ENCODE measurements at regions not wholly inside any gene's neighbourhood (a gene's known extent, or its start where the extent isn't known, plus 50 kb on each side); places are given as distances from the start of the nearest gene placed in this dataset.

DNA sequence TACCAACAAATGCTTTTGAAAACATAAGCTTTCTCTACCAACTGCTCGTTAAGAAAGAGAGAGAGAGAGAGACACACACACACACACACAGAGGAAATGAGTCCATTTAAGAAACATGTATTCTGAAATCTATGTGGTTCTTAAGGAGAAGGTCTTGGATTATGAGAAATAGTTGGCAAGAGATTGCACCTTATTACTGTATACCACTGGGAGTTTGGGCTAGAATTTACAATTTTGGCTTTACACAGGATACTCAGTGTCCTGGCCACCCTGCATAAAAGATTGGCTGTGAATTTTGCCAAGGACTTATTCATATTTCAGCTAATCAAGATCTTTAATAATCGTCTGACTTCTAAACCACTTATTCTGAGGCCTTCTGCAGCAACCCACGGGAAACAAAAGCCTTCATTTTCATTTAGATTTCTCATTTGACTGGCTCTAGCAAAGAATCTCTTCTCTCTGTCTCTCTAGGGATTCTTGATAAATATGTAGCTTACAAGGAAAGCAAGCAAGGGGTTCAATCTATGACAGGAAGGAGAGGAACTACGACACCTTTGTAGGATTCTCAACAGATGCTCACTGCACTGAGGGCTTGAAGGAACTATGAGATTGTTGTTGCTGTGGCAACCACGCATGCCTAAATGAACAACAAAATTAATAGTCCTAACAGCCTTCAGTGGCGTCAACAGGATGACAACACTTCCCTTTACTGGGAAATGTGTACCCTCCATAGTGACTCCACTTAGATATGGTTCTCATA is 75.3 kb upstream of the GNAO1 start:
- Histone ChIP-seq H3K9me3 (no peaks in the 10 kb centered on the region), H3K36me3 (ENCODE audit: low read depth, missing control alignments) (no peaks in the 10 kb centered on the region), H3K27ac (no peak overlapping the region), H3K27me3 (no peaks in the 10 kb centered on the region), H3K4me3 (no peak overlapping the region), H3K4me1 (peaks cover 12% of the 10 kb centered on the region)
- intact Hi-C loops (cut with DNase I; ENCODE audit: low total_unique reads) = no loop called here
- TF ChIP-seq POLR2A (IDR thresholded peaks at IDR 0.05) (no peak), CTCF (IDR thresholded peaks at IDR 0.05) (no peak)
- no peak for DNase-seq
- WGBS, 2 donors = 57 to 67% methylated on average over 6 of the region's 6 CpGs

GRCh38 chr16:56113223-56113622 is 78.1 kb upstream of the GNAO1 start:
- no peaks in the 10 kb centered on the region for H3K36me3 ChIP-seq (ENCODE audit: low read depth, missing control alignments)
- no peak overlapping the region for H3K4me3 ChIP-seq
- H3K27ac ChIP-seq = peak overlapping the region in 1 of 2 donors; percentile 46
- TF ChIP-seq POLR2A (IDR thresholded peaks at IDR 0.05) = no peak
- WGBS, 2 donors = 21 to 35% methylated on average over 2 of the region's 2 CpGs
- H3K27me3 ChIP-seq = no peaks in the 10 kb centered on the region
- H3K4me1 ChIP-seq = peaks cover 20% of the 10 kb centered on the region
- intact Hi-C loops (cut with DNase I; ENCODE audit: low total_unique reads) = no loop called here
- H3K9me3 ChIP-seq = no peaks in the 10 kb centered on the region
- DNase-seq = peak; percentile 53

DNA sequence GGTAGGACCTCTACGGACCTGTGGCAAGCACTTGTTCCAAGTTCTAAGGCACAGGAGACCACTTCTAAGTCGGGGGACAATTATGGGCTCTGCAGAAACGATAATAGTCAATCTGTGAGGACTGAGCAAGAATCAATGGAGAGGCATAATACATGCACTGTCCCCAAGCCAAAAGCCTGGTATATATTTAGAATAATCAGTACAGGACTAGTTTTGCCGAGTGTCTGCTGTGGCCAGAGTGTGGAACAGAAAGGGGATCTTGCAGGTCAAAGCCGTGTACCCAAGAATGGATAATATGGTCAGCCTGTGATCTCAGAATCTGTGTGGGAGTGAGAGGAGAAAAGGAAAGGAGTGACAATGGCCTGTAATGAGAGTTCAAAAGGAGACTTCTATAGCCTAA is 80.2 kb upstream of the GNAO1 start:
- TF ChIP-seq POLR2A (IDR thresholded peaks at IDR 0.05) = no peak
- no peak for TF ChIP-seq CTCF (IDR thresholded peaks at IDR 0.05)
- Histone ChIP-seq H3K9me3 (no peaks in the 10 kb centered on the region), H3K27ac (no peak overlapping the region), H3K27me3 (no peaks in the 10 kb centered on the region), H3K4me1 (peaks cover 18% of the 10 kb centered on the region), H3K36me3 (ENCODE audit: low read depth, missing control alignments) (no peaks in the 10 kb centered on the region), H3K4me3 (no peak overlapping the region)
- intact Hi-C loops (cut with DNase I; ENCODE audit: low total_unique reads) = no loop called here
- DNase-seq = no peak
- 61 to 65% methylated on average over 5 of the region's 5 CpGs for WGBS, 2 donors

DNA sequence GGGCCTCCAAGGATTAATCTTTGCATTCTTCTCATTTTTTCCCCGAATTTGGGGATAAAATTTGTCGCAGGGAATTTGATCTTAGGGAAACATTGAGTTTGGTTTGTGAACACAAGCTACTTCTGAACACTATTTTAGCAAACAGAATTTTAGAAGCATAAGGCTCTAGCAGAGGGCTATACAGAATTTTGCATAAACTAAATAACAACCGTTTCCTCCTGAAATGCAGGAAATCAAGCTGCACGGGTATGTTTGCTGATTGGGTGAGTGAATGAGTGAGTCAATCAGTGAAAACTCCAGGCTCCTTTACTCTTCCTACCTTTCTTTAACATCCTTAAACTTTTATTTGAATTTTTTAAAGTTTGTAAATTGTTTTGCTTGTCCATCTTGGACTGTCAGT is 81.3 kb upstream of the GNAO1 start:
- TF ChIP-seq CTCF (IDR thresholded peaks at IDR 0.05) (no peak), POLR2A (IDR thresholded peaks at IDR 0.05) (no peak)
- no peaks in the 10 kb centered on the region for H3K36me3 ChIP-seq (ENCODE audit: low read depth, missing control alignments)
- peaks cover 18% of the 10 kb centered on the region for H3K4me1 ChIP-seq
- 52 to 54% methylated on average over 4 of the region's 4 CpGs for WGBS, 2 donors
- H3K9me3 ChIP-seq = no peaks in the 10 kb centered on the region
- intact Hi-C loops (cut with DNase I; ENCODE audit: low total_unique reads) = no loop called here
- no peaks in the 10 kb centered on the region for H3K27me3 ChIP-seq
- H3K27ac ChIP-seq = peak overlapping the region; percentile 12 to 68
- no peak overlapping the region for H3K4me3 ChIP-seq
- DNase-seq = no peak

- H3K36me3 ChIP-seq (ENCODE audit: low read depth, missing control alignments) = no peaks in the 10 kb centered on the region
- no peak for TF ChIP-seq POLR2A (IDR thresholded peaks at IDR 0.05)
- TF ChIP-seq CTCF (IDR thresholded peaks at IDR 0.05) = no peak
- H3K4me3 ChIP-seq = no peak overlapping the region
- H3K27ac ChIP-seq = peak overlapping the region in 1 of 2 donors; percentile 68
- DNase-seq = no peak
- H3K27me3 ChIP-seq = no peaks in the 10 kb centered on the region
- peaks cover 18% of the 10 kb centered on the region for H3K4me1 ChIP-seq
- 80 to 93% methylated on average over 1 of the region's 1 CpG for WGBS, 2 donors
- intact Hi-C loops (cut with DNase I; ENCODE audit: low total_unique reads) = no loop called here
- H3K9me3 ChIP-seq = no peaks in the 10 kb centered on the region
Observed at GRCh38 chr16:56109205-56109604, 82.1 kb upstream of the GNAO1 start.
